WI38 (cell line): ENCODE measurements at regions not wholly inside any gene's neighbourhood (a gene's known extent, or its start where the extent isn't known, plus 50 kb on each side); places are given as distances from the start of the nearest gene placed in this dataset.

Experiments
- H3K4me3 ChIP-seq: 2 replicates; pipeline ENCODE4 v1.5.1; 2011; ENCODE audit warnings: low read depth, mild to moderate bottlenecking, control low read depth, low read length
- TF ChIP-seq, protein P1 (sequence below): IDR thresholded peaks from 2 replicates; pipeline ENCODE4 v1.5.1; 2012; ENCODE audit warnings: low read depth, mild to moderate bottlenecking, control low read depth, low read length

DNA sequence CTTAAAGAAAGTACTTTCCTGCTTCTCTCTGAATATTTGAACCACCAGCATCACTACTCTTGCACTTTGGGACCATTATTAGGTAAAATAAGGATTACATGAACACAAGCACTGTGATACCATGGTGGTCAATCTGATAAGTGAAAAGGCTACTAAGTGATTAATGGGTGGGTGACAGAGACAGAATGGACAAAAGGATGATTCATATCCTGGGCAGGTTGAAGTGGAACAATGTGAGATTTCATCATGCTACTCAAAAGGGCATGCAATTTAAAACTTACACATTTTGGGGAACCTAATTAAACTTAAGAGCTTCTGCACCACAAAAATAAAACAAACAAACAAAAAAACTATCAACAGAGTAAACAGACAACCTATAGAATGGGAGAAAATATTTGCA, 172.0 kb upstream of the CD96 start:
- no peak overlapping the region for H3K4me3 ChIP-seq
- TF ChIP-seq, protein P1, sequence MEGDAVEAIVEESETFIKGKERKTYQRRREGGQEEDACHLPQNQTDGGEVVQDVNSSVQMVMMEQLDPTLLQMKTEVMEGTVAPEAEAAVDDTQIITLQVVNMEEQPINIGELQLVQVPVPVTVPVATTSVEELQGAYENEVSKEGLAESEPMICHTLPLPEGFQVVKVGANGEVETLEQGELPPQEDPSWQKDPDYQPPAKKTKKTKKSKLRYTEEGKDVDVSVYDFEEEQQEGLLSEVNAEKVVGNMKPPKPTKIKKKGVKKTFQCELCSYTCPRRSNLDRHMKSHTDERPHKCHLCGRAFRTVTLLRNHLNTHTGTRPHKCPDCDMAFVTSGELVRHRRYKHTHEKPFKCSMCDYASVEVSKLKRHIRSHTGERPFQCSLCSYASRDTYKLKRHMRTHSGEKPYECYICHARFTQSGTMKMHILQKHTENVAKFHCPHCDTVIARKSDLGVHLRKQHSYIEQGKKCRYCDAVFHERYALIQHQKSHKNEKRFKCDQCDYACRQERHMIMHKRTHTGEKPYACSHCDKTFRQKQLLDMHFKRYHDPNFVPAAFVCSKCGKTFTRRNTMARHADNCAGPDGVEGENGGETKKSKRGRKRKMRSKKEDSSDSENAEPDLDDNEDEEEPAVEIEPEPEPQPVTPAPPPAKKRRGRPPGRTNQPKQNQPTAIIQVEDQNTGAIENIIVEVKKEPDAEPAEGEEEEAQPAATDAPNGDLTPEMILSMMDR = no peak

DNA sequence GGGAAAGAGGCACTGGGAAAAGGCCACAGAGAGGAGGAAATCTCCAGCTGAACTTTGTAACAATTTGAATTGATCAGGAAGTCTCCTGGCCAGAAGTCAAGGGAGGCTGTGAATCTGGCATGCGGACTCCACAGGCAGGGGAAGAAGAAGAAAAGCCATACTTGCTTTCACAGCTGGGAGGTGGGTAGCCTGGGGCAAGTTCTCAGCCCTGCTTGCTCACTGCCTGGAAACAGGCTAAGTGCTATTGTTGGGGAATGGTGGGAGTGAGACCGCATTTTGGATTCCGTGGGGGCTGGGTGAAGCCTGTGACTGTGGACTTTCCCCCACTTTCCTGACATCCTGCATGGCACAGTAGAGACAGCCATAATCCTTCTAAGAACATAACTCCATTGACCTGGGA, 168.8 kb upstream of the CD96 start:
- H3K4me3 ChIP-seq = no peak overlapping the region
- TF ChIP-seq, protein P1 = no peak

- TF ChIP-seq, protein P1 = no peak
- H3K4me3 ChIP-seq = no peak overlapping the region
Measured at GRCh38 chr3:111373861-111374260, 168.1 kb upstream of the CD96 start.

DNA sequence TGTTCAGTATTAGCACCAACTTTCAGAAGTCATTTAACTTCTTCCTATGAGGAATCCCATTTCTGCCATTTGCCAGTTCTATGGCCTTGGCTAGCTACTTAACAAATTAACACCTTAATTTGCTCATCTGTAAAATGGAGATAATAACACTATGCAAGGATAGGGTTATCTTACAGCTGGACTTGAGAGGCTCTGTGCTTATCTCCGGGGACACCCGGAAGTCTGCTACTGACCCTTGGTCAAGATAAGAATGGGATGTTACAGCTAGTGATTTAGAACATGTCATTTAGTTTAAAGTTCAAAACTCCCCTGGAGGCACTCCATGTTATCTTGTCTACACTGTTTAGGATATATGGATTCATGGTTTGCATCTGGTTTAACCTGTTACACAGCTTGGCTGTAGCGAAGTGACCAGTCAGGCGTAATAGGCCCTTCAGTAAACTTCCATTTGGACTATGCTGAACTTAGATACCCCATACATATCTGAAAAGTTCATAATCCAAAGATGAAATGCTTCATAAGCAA, 156.0 kb upstream of the CD96 start:
- H3K4me3 ChIP-seq = no peak overlapping the region
- TF ChIP-seq, protein P1 = no peak

DNA sequence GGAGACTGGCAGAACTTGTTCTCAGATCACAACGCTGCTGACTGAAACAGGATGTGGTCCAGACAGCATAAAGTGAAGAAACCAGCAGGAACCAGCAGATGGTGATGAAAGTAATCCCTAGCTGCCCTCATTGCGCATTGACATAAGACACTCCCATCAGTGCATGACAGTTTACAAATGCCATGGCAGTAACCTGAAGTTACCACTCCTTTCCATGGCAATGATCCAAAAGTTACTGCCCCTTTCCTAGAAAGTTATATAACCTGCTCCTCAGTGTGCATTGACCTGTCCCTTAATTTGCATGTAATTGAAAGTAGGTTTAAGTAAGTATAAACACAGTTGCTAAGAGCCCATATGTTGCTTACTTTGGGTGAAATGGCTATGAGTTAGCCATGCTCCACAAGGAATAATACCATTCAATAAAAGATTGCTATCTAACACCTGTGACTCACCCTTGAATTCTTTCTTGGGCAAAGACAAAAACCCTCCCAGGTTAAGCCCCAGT, 149.1 kb upstream of the CD96 start:
- TF ChIP-seq, protein P1 = no peak
- H3K4me3 ChIP-seq = no peak overlapping the region

GRCh38 chr3:111412656-111413055, 129.3 kb upstream of the CD96 start:
- H3K4me3 ChIP-seq = no peak overlapping the region
- TF ChIP-seq, protein P1 = no peak

- TF ChIP-seq, protein P1 = no peak
- H3K4me3 ChIP-seq = no peak overlapping the region
Measured at GRCh38 chr3:111414531-111414930, 127.5 kb upstream of the CD96 start.
